Activated CD4-positive, alpha-beta T cell treated with anti-CD3 and anti-CD28 coated beads, Interleukin-2, amount 10 ng/mL, durations not matched to agents 24 days and 14 days (primary cell): ENCODE measurements at regions not wholly inside any gene's neighbourhood (a gene's known extent, or its start where the extent isn't known, plus 50 kb on each side); places are given as distances from the start of the nearest gene placed in this dataset.

Experiments
- DNase-seq: peaks from one replicate; pipeline ENCODE4 v3.0.0; 2022
- H3K27ac Mint-ChIP-seq: one replicate; pipeline ENCODE4 v1.8.0; 2022; ENCODE audit warnings: mild to moderate bottlenecking, mixed read lengths
- H3K27me3 Mint-ChIP-seq: one replicate; pipeline ENCODE4 v1.8.0; 2022; ENCODE audit warnings: mixed read lengths
- H3K36me3 Mint-ChIP-seq: one replicate; pipeline ENCODE4 v1.8.0; 2022; ENCODE audit warnings: low read depth, mild to moderate bottlenecking, mixed read lengths
- H3K4me1 Mint-ChIP-seq: one replicate; pipeline ENCODE4 v1.8.0; 2021; ENCODE audit warnings: mixed read lengths
- H3K4me3 Mint-ChIP-seq: one replicate; pipeline ENCODE4 v1.8.0; 2022; ENCODE audit warnings: mild to moderate bottlenecking, moderate library complexity, mixed read lengths
- H3K9me3 Mint-ChIP-seq: one replicate; pipeline ENCODE4 v1.8.0; 2021; ENCODE audit warnings: mixed read lengths
- intact Hi-C: fragments of 100-400 bp; cut with micrococcal nuclease; formaldehyde crosslinking; loops from one replicate; pipeline ENCODE4 v1.15.1; 2023

- no peak overlapping the region for H3K4me3 Mint-ChIP-seq
- no peaks in the 10 kb centered on the region for H3K4me1 Mint-ChIP-seq
- H3K27me3 Mint-ChIP-seq, result no peaks in the 10 kb centered on the region
- intact Hi-C loops, result no loop called here
- H3K9me3 Mint-ChIP-seq, result no peaks in the 10 kb centered on the region
- no peak overlapping the region for H3K27ac Mint-ChIP-seq
- no peak for DNase-seq
- H3K36me3 Mint-ChIP-seq, result no peaks in the 10 kb centered on the region
Measured at GRCh38 chr5:87665166-87665565, 252.4 kb upstream of the CCNH start.

GRCh38 chr5:87661784-87662566 is 249.2 kb upstream of the CCNH start:
- no peaks in the 10 kb centered on the region for H3K9me3 Mint-ChIP-seq
- intact Hi-C loops, result no loop called here
- H3K27ac Mint-ChIP-seq, result no peak overlapping the region
- no peaks in the 10 kb centered on the region for H3K27me3 Mint-ChIP-seq
- DNase-seq, result no peak
- no peak overlapping the region for H3K4me3 Mint-ChIP-seq
- H3K4me1 Mint-ChIP-seq, result no peaks in the 10 kb centered on the region
- H3K36me3 Mint-ChIP-seq, result no peaks in the 10 kb centered on the region

- H3K27ac Mint-ChIP-seq, result no peak overlapping the region
- no peaks in the 10 kb centered on the region for H3K36me3 Mint-ChIP-seq
- intact Hi-C loops, result no loop called here
- H3K4me1 Mint-ChIP-seq, result no peaks in the 10 kb centered on the region
- no peaks in the 10 kb centered on the region for H3K9me3 Mint-ChIP-seq
- H3K27me3 Mint-ChIP-seq, result no peaks in the 10 kb centered on the region
- no peak overlapping the region for H3K4me3 Mint-ChIP-seq
- no peak for DNase-seq
Measured at GRCh38 chr5:87653242-87653641, 240.5 kb upstream of the CCNH start.

- H3K27ac Mint-ChIP-seq, result no peak overlapping the region
- intact Hi-C loops, result no loop called here
- no peak overlapping the region for H3K4me3 Mint-ChIP-seq
- no peak for DNase-seq
- H3K27me3 Mint-ChIP-seq, result no peaks in the 10 kb centered on the region
- H3K4me1 Mint-ChIP-seq, result no peaks in the 10 kb centered on the region
- no peaks in the 10 kb centered on the region for H3K36me3 Mint-ChIP-seq
- H3K9me3 Mint-ChIP-seq, result no peaks in the 10 kb centered on the region
Measured at GRCh38 chr5:87650284-87650683, 237.6 kb upstream of the CCNH start.

- no peaks in the 10 kb centered on the region for H3K9me3 Mint-ChIP-seq
- intact Hi-C loops, result no loop called here
- H3K4me1 Mint-ChIP-seq, result no peaks in the 10 kb centered on the region
- no peak for DNase-seq
- no peaks in the 10 kb centered on the region for H3K36me3 Mint-ChIP-seq
- H3K4me3 Mint-ChIP-seq, result no peak overlapping the region
- H3K27me3 Mint-ChIP-seq, result no peaks in the 10 kb centered on the region
- no peak overlapping the region for H3K27ac Mint-ChIP-seq
Measured at GRCh38 chr5:87649455-87649854, 236.7 kb upstream of the CCNH start.

- Mint-ChIP-seq H3K4me3 (no peak overlapping the region), H3K4me1 (no peaks in the 10 kb centered on the region), H3K9me3 (no peaks in the 10 kb centered on the region), H3K27ac (no peak overlapping the region), H3K27me3 (no peaks in the 10 kb centered on the region), H3K36me3 (no peaks in the 10 kb centered on the region)
- DNase-seq, result no peak
- intact Hi-C loops, result no loop called here
Measured at GRCh38 chr5:87645224-87645623, 232.5 kb upstream of the CCNH start.

- no peak overlapping the region for H3K27ac Mint-ChIP-seq
- no peaks in the 10 kb centered on the region for H3K9me3 Mint-ChIP-seq
- H3K36me3 Mint-ChIP-seq, result no peaks in the 10 kb centered on the region
- intact Hi-C loops, result no loop called here
- no peak overlapping the region for H3K4me3 Mint-ChIP-seq
- no peaks in the 10 kb centered on the region for H3K27me3 Mint-ChIP-seq
- no peak for DNase-seq
- H3K4me1 Mint-ChIP-seq, result no peaks in the 10 kb centered on the region
Measured at GRCh38 chr5:87640902-87641301, 228.2 kb upstream of the CCNH start.

- Mint-ChIP-seq H3K27me3 (no peaks in the 10 kb centered on the region), H3K27ac (no peak overlapping the region), H3K36me3 (no peaks in the 10 kb centered on the region), H3K4me3 (no peak overlapping the region), H3K9me3 (no peaks in the 10 kb centered on the region), H3K4me1 (no peaks in the 10 kb centered on the region)
- intact Hi-C loops, result no loop called here
- DNase-seq, result no peak
Measured at GRCh38 chr5:87627363-87627762, 214.6 kb upstream of the CCNH start.

GRCh38 chr5:87608385-87608784 is 195.7 kb upstream of the CCNH start:
- no peaks in the 10 kb centered on the region for H3K4me1 Mint-ChIP-seq
- no peaks in the 10 kb centered on the region for H3K27me3 Mint-ChIP-seq
- no peaks in the 10 kb centered on the region for H3K36me3 Mint-ChIP-seq
- no peak for DNase-seq
- H3K27ac Mint-ChIP-seq, result no peak overlapping the region
- H3K9me3 Mint-ChIP-seq, result no peaks in the 10 kb centered on the region
- no peak overlapping the region for H3K4me3 Mint-ChIP-seq
- intact Hi-C loops, result no loop called here

- no peak overlapping the region for H3K4me3 Mint-ChIP-seq
- H3K36me3 Mint-ChIP-seq, result no peaks in the 10 kb centered on the region
- no peak for DNase-seq
- H3K9me3 Mint-ChIP-seq, result no peaks in the 10 kb centered on the region
- H3K27me3 Mint-ChIP-seq, result no peaks in the 10 kb centered on the region
- no peaks in the 10 kb centered on the region for H3K4me1 Mint-ChIP-seq
- intact Hi-C loops, result no loop called here
- H3K27ac Mint-ChIP-seq, result no peak overlapping the region
Measured at GRCh38 chr5:87605663-87606062, 192.9 kb upstream of the CCNH start.

GRCh38 chr5:87599778-87600177 is 187.0 kb upstream of the CCNH start:
- intact Hi-C loops, result no loop called here
- no peak overlapping the region for H3K27ac Mint-ChIP-seq
- no peaks in the 10 kb centered on the region for H3K27me3 Mint-ChIP-seq
- no peaks in the 10 kb centered on the region for H3K36me3 Mint-ChIP-seq
- DNase-seq, result no peak
- H3K4me1 Mint-ChIP-seq, result no peaks in the 10 kb centered on the region
- H3K9me3 Mint-ChIP-seq, result no peaks in the 10 kb centered on the region
- no peak overlapping the region for H3K4me3 Mint-ChIP-seq

- H3K4me1 Mint-ChIP-seq, result no peaks in the 10 kb centered on the region
- no peaks in the 10 kb centered on the region for H3K36me3 Mint-ChIP-seq
- no peaks in the 10 kb centered on the region for H3K9me3 Mint-ChIP-seq
- no peaks in the 10 kb centered on the region for H3K27me3 Mint-ChIP-seq
- H3K27ac Mint-ChIP-seq, result no peak overlapping the region
- no peak for DNase-seq
- H3K4me3 Mint-ChIP-seq, result no peak overlapping the region
- intact Hi-C loops, result no loop called here
Measured at GRCh38 chr5:87598460-87598859, 185.7 kb upstream of the CCNH start.

GRCh38 chr5:87594566-87594965 is 181.8 kb upstream of the CCNH start:
- intact Hi-C loops, result no loop called here
- Mint-ChIP-seq H3K36me3 (no peaks in the 10 kb centered on the region), H3K4me1 (no peaks in the 10 kb centered on the region), H3K9me3 (no peaks in the 10 kb centered on the region), H3K27me3 (no peaks in the 10 kb centered on the region), H3K27ac (no peak overlapping the region), H3K4me3 (no peak overlapping the region)
- no peak for DNase-seq

- intact Hi-C loops, result no loop called here
- no peaks in the 10 kb centered on the region for H3K27me3 Mint-ChIP-seq
- no peaks in the 10 kb centered on the region for H3K36me3 Mint-ChIP-seq
Measured at GRCh38 chr5:87589587-87589986, 176.9 kb upstream of the CCNH start.

GRCh38 chr5:87588316-87588715 is 175.6 kb upstream of the CCNH start:
- intact Hi-C loops, result no loop called here
- Mint-ChIP-seq H3K27ac (no peak overlapping the region), H3K9me3 (no peaks in the 10 kb centered on the region), H3K4me3 (no peak overlapping the region), H3K27me3 (no peaks in the 10 kb centered on the region), H3K4me1 (no peaks in the 10 kb centered on the region), H3K36me3 (no peaks in the 10 kb centered on the region)
- DNase-seq, result no peak

More at GRCh38 chr5:87589587-87589986, 176.9 kb upstream of the CCNH start:
- H3K9me3 Mint-ChIP-seq, result no peaks in the 10 kb centered on the region
- H3K4me1 Mint-ChIP-seq, result no peaks in the 10 kb centered on the region
- H3K27ac Mint-ChIP-seq, result no peak overlapping the region
- no peak overlapping the region for H3K4me3 Mint-ChIP-seq
- no peak for DNase-seq
